Left colon (tissue), 2 donors: ENCODE measurements at regions not wholly inside any gene's neighbourhood (a gene's known extent, or its start where the extent isn't known, plus 50 kb on each side); places are given as distances from the start of the nearest gene placed in this dataset.
"Not testable (repeated sequence)": the region's sequence is repeated elsewhere in the genome, so short reads cannot be mapped to it uniquely, and the experiment has no call there.

Experiments
- ATAC-seq: fragments of 200-7000 bp; cut with Tn5 transposase; one replicate; pipeline ENCODE4 v1.9.1; 2020; ENCODE audit warnings: mild to moderate bottlenecking, moderate library complexity
- DNase-seq, 2 donors: peaks; one replicate each; pipeline ENCODE4 v3.0.0-alpha.2; 2020
- intact Hi-C, 2 donors: fragments of 100-400 bp; cut with DNase I in 1 of 2; cut with micrococcal nuclease in 1 of 2; formaldehyde crosslinking; loops; one replicate each; pipeline versions ENCODE4 v1.11.2 to v1.14.0; 2022; cut with DNase I, micrococcal nuclease
- donor health status: DM: no; HTN: no; CAD: no.
- donor health status: DM: yes; HTN: yes; CAD: no.

DNA sequence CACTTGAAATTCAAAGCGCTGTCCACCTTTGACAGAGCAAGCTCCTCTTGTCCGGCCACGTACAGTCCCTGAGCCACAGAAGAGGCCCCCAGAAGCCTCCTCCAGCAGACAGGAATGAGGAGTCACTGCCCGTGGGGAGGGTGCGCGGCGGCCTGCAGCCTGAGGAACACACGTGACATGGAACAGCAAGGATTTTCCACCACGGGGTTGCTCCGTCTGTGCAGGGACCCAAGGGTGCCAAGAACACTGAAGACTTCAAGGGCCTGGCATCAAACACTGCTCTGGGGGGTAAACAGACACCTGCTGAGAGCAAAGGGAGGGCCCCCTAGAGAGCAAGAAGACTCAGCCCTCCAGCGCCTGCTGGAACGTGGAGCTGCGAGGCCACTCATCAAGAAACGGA lies 237.9 kb upstream of the SGCG start:
- intact Hi-C loops: loop anchor here in 1 of 2 donors (10.0 kb wide), 1 partner anchor 1422 kb away; no protein-coding TSS in a partner anchor
- not testable (repeated sequence) for DNase-seq, ATAC-seq

- DNase-seq (no peak), ATAC-seq (no peak)
- intact Hi-C loops: loop anchor here in 1 of 2 donors (10.0 kb wide), 1 partner anchor 1420 kb away; no protein-coding TSS in a partner anchor
Measured at GRCh38 chr13:22944378-22944777, 236.4 kb upstream of the SGCG start.

- DNase-seq: no peak
- ATAC-seq: peak; percentile 64
- intact Hi-C loops: loop anchor here in 1 of 2 donors (10.0 kb wide), 1 partner anchor 1419 kb away; no protein-coding TSS in a partner anchor
Measured at GRCh38 chr13:22945321-22946226, 235.2 kb upstream of the SGCG start.

GRCh38 chr13:22948421-22948820 lies 232.4 kb upstream of the SGCG start:
- DNase-seq (no peak), ATAC-seq (no peak)
- intact Hi-C loops: loop anchor here in 1 of 2 donors (10.0 kb wide), 1 partner anchor 1416 kb away; no protein-coding TSS in a partner anchor

GRCh38 chr13:22952018-22952417 lies 228.8 kb upstream of the SGCG start:
- ATAC-seq, DNase-seq, intact Hi-C loops: not testable (repeated sequence)

DNA sequence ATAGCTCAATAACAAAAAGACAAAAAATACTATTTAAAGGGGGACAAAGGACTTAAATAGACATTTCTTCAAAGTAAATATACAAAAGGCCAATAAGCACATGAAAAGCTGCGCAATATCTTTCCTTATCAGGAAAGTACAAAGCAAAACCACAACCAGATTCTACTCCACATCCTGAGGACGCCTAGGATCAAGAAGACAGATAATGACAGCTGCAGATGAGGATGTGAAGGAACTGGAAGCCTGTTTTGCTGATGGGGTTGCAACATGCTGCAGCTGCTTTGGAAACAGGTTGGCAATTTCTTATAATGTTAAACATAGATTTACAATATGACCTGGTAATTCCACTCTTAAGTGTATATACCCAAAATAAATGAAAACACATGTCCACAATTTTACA lies 225.6 kb upstream of the SGCG start:
- intact Hi-C loops, ATAC-seq: not testable (repeated sequence)

GRCh38 chr13:22956456-22957115 lies 224.2 kb upstream of the SGCG start:
- DNase-seq: not testable (repeated sequence)

More for the DNA sequence above, 225.6 kb upstream of the SGCG start:
- DNase-seq: not testable (repeated sequence)

GRCh38 chr13:22959859-22960258 lies 220.9 kb upstream of the SGCG start:
- ATAC-seq, intact Hi-C loops, DNase-seq: not testable (repeated sequence)

More at GRCh38 chr13:22956456-22957115, 224.2 kb upstream of the SGCG start:
- intact Hi-C loops, ATAC-seq: not testable (repeated sequence)

- DNase-seq: no peak
- ATAC-seq: no peak
- intact Hi-C loops: no loop called here
Measured at GRCh38 chr13:22960827-22961226, 220.0 kb upstream of the SGCG start.

DNA sequence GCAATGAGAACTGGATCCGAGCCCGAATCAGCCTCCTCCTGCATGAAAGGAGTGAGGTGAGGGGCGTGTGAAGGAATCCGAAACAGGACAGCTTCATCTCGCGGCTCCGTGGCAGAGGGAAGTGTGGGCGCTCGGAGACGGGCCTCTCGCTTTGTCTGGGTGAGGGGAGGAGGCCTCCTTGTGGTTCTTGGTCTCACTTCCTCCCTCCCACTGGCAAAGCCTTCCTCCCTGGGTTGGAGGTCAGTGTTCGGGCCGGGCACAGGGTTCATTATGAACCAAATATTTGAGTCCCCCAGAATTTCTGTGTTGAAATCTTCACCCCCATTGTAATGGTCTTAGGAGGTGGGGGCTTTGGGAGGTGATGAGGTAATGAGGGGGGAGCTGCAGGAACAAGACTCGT lies 219.4 kb upstream of the SGCG start:
- DNase-seq, ATAC-seq, intact Hi-C loops: not testable (repeated sequence)

DNA sequence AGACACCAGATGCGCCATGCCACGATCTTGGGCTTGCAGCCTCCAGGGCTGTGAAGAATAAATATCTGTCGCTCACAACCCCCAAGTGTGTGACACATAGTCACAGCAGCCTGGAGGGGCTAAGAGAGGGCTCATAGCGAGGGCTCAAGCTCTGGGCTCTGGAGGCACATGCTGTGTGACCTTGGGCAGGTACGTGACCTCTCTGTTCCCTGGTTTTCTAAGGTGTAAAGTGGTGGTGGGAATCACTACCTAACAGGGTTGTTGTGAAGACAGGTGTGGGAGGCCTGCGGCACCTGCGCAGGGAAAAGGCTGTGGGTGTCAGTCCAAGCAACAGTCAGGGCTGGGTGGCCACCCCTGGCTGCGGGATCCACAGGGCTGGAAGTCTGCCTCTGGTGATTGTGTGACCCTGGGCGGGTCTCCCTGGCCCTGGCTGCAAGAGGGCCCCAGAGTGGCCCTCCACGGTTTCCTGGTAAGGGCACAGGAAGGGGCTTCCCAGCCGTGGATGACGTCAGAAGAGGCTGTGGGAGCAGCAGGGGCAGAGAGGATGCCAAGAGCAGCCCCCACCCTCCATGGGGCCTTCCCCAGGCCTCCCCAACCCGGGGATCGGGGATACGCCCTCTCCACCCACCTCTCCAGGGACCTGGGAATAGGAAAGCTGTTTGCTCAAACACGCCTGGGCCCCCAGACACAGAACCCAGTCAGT lies 218.8 kb upstream of the SGCG start:
- DNase-seq: no peak
- intact Hi-C loops: no loop called here
- no peak for ATAC-seq

GRCh38 chr13:22963384-22964053 lies 217.3 kb upstream of the SGCG start:
- intact Hi-C loops, DNase-seq, ATAC-seq: not testable (repeated sequence)

- DNase-seq (no peak), ATAC-seq (no peak)
- intact Hi-C loops: no loop called here
Measured at GRCh38 chr13:22964245-22964966, 216.4 kb upstream of the SGCG start.

DNA sequence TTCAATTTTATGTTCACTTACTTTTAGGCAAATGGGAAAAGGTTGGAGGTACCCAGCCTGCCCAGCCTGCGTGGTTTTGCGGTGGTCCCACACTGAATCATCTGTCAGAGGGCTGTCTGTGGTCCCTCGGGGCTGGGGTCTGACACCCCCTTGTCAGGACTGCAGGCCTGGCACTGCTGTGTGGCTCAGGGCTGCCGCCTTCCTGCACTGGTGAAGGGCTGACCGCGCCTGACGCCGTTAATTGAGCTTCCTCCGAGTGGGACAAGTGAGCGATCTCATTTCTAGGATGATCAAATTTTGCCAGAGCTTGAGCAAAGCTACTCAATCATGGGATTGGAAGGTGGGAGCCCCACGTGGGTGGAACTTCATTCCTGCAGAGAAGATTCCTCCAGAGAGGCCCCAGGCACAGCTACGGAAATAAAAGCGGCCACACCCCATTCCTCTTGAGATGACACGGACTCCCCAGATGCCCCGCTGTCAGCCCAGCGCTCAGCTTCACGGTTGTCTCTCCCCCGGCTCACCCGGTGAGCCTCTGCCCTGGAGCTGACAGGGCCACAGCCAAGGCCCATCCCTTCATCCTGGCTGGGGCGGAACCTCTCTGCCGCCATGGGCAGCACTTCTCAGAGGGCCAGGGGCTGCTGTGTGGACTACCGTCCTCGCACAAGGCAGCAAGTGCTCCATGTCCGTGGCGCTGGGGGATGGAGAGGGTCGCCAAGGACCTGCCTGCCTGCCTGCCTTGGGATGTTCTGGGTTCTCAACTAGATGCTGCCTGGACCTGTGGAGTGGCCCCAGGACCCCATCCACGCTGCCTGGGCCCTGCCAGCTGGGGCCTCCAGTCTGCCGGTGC lies 215.5 kb upstream of the SGCG start:
- DNase-seq, intact Hi-C loops, ATAC-seq: not testable (repeated sequence)

DNA sequence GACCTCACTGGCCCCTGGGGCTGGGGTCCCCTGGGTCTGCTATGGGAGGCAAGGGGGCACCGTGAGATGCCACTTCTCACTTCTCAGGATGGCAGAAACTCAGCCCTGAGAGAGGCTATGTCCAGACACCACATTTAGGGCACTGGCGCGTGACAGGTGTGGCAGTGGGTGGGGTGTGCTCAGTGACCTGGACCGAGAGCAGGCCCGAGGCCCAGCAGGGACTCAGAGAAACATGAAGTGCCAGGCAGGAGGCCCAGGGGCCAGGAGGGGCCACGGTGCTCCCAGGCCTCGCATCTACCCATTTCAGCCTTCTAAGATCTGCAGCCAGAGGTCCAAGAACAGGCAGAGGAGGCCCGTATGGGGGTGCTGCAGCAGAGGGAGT lies 214.9 kb upstream of the SGCG start:
- ATAC-seq, DNase-seq, intact Hi-C loops: not testable (repeated sequence)

DNA sequence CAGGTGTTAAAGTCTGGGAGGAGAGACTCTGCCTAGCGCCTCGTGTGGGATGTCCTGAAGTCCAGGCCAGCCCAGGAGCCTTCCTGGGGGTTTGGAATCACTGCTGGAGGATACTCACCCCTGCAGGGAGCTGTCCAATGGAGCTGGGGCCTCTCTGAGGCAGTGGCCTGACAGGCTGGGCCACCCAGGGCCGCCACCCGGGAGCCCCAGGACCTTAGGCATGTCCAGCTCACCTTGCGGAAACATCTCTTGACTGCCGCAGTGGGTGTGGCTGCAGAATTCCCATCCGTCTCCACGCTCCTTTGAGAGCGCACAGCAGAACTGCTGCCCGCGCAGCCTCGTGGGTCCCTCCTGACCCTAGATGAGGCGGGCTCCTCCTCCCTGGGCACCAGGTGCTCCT lies 214.0 kb upstream of the SGCG start:
- ATAC-seq, DNase-seq, intact Hi-C loops: not testable (repeated sequence)

GRCh38 chr13:22967669-22968068 lies 213.1 kb upstream of the SGCG start:
- ATAC-seq (no peak), DNase-seq (no peak)
- intact Hi-C loops: no loop called here
